Non-pigmented ciliary epithelial cell (primary cell): ENCODE measurements at regions not wholly inside any gene's neighbourhood (a gene's known extent, or its start where the extent isn't known, plus 50 kb on each side); places are given as distances from the start of the nearest gene placed in this dataset.

Experiments used
- DNase-seq: peaks from one replicate; pipeline ENCODE4 v3.0.0-alpha.2; 2010; ENCODE audit warnings: low read depth

DNA sequence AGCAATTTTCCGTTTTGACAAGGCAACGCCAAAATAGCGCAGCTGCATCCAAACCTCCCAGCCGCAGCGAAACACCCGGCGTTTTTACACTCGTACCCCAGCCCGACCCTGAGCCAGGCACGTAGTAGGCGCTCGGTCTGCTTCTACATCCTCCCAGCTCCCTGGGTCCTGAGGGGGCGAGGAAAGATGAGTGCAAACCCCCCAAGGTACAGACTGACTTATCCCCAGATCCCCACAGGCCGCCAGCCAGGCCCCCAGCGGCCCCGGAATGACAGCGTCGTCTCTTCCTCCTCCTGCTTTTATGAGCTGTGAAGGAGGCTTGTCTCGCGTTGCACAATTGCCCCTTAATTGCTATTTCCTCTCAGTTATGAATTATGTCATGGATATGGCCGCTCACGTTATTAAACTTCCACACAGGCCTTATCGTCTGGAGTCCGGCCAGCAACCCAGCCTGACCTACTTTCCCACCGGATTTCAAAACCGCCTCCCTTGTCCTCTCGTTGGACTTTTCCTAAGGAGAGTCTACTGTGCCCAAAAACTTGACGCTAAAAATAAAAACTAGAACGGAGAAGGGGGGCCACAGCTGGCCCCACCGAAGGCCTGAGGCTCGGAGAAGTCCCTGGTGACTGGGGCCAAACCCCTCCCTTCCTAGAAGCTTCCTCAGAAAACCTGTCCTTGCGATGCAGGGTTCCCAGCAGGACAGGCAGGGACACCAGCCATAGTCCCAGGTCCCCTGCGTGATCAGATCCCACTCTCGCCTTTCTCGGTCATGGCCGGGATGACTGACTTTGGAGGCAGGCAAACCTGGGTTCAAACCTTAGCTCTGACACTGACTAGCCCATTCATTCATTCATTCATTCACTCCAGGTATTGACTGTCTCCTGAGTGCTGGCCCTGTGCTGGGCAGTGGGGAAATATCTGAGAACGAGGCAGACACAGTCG lies 130.9 kb upstream of the PTPN1 start:
- DNase-seq, result no peak

DNA sequence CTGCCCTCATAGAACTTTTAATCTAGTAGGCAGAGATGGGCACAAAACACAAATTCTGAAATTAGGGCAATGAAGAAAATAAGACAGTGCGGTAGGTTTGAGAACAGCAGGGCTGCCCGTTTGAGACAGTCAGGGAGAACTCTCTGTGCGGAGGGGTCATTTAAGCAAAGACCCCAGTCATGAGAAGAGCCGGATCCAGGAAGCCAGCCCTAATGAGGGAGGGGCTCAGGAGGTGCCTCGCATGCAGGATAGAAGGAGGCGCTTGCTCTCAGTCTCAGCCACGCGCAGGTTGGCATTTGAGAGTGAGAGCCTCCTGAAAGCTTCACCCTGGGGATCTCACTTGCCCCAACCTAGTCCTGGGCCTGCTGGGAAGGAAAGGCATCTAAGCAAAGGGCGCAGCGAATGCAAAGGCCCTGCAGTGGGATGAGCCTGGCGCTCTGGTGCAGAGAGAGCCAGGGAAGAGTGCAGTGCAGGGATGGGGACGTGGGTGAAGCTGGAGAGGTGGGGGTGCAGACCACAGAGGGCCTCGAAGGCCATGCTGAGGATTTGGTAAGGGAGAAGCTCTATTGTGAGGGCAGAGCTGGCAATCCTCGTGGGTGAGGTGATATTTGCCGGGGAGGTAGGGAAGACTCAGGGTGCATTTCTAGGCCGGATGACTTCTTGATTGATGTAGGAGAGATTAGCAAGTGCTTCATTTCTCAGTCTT lies 130.0 kb upstream of the PTPN1 start:
- DNase-seq, result no peak

DNA sequence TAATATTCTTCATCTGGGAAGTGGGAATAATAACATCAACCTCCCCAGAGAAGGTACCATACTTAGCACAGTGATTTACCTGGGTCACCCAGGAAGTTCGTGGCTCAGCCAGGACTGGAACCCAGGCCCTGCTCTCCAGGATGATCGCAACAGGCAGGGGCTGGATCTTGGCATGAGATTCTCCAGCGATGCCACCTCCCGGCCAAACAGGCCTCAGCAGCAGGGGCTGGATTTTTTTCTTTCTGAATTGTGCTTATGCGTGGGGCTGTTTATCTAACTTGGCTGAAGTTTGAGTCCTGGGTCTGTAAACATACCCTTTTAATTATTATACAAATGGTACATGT lies 129.5 kb upstream of the PTPN1 start:
- DNase-seq, result no peak

DNA sequence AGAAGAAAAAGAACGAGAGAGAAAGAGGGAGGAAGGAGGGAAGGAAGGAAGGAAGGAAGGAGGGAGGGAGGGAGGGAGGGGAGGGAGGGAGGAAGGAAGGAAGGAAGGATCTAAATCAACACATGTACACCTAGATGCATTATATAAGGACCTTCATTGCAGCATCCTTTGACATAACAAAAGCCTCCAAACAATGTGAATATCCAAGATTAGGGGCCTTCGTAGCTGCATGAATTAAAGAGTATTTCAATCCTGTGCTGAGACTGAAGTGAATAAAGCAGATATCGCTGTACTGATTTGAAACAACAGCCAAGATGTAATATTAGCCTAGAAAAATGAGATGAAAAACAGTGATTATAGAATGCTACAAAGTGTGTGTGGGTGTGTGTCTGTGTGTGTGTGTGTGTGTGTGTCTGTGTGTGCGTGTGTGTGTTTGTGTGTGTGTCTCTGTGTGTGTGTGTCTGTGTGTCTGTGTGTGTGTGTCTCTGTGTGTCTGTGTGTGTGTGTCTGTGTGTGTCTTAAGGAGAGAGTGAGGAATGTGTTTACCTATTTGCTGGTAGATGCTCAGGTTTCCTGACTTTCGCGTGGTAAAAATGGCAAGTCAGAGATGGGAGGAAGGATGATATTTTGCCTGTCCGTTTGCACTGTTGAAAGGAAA lies 129.0 kb upstream of the PTPN1 start:
- DNase-seq, result no peak

DNA sequence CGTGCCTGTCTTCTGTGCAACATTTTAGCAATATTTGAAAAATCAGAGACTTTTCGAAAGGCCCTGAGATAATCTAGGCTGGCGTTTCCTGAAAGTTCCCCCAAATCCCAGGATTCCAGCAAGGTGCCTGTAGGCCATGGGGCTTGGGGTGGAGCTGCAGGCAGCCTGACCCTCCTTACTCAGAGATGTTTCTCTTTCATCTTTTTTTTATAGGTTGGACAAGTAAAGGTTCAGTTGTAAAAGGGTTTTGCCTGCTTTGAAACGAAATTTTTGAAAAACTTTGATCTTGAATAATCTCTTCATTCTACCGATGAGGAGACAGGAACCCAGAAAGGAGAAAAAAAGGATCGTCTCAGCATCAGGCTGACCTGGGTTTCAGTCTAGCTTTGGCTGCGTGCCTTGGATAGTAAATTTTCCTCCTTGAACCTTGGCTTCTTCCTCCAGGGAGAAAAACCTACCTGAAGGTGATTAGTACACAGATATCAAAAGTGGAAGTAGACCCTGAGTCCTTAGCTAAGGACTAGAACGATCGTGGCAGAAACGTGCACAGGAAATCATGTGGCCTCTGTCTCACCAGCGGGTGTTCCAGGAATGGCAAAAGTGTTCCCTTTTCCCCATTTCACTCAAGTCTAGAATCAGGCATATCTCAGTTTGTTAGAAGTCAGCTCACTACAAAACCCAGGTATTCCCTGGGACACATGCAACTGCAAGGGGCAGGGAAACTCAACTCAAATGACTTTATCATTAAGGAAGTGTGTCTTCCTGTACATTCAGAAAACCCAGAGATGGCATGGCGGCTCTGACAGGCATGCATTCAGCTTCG lies 128.2 kb upstream of the PTPN1 start:
- DNase-seq, result no peak

DNA sequence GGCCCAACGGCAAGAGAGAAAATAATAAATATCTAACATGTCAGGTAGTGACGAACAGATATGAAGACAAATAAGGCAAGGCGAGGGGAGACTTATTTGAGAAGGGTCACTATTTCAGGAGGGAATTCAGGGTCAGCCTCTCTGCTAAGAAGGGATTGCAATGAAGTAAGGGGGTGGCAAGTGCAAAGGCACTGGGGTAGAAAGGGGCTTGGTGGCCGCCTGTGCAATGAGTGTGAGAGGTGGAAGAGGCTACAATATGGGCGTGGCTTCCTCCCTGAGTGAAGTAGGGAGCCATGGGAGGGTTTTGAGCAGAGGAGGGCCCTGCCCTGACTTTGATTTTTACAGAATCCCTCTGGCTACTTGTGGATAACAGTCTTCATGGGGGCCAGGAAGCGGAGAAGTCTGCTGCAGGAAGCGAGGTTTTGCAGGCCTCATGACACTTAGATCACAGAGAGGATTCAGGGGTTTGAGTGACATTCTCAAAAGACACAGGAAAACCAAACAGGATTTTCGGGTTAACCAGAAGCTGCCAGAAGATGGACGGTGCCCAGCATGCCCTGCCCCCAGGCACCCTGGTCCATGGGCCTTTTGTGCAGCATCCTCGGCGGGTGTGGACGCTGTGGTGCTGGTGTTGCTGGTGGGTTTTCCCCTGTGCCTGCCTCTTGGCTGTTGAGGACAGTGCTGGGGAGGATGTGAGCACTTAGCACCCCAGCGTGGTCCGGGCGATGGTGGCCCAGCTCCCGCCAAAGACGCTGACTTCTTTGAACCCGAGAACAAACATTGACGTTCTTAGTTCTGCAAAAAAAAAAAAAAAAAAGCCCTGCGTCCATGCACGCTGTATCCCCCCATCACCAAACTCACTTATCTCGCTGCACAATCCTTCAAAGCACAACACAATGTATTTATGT lies 124.2 kb upstream of the PTPN1 start:
- no peak for DNase-seq

DNA sequence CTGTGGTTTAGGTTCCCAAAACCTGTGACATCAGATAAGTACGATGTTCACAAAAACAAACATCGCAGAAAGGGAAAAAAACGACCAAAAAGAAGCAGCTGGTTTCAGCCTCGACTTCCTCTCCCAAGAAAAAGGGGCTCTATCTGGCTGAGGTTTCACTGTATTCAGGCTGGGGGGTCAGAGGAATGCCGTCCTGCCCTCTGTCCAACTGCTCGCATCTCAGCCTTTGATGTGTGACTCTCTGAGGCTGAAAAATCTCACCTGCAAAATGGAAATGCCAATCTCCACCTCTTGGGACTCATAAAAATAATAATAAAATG lies 123.6 kb upstream of the PTPN1 start:
- DNase-seq, result no peak

DNA sequence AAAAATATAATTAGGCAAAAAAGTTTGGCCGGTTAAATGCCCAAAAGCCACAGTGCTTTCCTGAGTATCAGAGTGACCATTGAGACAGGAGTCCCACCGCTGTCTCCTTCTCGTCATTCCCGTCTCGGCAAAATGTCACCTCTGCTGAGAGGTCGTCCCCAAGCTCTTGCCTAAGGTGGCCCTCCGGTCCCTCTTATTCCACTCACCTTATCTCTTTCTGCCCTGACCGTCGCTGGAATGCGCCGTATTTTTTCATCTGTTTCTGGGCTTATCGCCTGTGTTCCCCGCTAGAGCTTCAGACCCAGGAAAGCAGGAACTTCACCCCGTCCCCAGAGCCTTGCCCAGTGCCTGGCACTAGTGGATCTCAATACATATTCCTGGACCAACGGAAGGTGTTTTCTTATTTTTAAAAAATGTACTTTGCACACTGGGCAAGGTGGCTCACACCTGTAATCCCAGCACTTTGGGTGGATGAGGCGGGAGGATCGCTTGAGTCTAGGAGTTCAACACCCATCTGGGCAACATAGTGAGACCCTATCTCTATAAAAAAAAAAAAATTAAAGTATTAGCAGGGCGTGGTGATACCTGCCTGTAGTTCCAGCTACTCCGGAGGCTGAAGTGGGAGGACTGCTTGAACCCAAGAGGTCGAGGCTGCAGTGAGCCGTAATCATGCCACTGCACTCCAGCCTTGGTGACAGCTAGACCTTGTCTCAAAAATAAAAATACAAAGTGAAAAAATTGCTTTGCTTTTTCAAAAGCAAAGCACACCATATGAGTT lies 122.8 kb upstream of the PTPN1 start:
- no peak for DNase-seq

DNA sequence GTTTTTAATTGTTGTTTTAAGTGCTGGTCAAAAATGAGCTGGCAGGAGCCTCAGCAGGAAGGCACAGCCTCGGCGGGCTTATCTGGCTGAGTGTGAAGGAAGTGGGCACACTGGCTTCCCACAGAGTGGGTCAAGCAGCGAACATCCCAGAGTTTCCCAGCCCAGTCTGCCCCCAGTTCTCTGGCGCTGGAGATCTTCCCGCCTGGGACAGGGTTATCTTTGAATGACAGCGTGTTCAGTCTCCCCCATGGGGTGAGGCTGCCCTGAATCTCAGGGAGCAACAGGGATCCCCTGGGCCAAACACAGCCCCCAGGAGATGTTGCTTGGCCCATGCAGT lies 122.2 kb upstream of the PTPN1 start:
- no peak for DNase-seq

DNA sequence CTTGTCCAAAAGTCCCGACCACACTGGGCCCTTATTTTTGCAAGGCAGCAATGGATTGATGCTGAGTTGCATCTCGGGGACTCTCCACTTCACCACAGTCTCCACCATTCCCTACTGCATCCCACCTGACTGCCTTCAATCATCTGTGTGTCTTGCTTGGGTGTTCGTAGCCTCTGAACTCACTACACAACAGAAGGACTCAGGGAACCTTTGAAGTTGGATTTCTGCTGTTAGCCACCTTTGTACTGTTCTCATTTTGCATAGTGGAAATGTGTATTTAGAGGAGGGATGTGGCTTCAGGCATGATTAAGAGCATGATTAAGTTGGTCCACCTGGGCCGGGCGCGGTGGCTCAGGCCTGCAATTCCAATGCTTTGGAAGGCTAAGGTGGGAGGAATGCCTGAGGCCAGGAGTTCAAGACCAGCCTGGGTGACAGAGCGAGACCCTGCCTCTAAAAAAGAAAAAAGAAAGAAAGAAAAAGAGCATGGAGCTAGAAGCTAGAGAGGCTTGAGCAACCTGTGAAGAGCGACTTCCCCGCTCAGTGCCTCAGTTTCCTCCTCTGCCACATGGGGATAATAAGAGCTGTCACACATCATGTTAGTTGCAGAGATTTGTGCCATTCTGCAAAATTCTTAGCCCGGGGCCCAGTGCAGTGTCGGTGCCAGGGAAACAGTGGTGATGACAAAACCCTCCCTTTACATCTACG lies 121.3 kb upstream of the PTPN1 start:
- no peak for DNase-seq

DNA sequence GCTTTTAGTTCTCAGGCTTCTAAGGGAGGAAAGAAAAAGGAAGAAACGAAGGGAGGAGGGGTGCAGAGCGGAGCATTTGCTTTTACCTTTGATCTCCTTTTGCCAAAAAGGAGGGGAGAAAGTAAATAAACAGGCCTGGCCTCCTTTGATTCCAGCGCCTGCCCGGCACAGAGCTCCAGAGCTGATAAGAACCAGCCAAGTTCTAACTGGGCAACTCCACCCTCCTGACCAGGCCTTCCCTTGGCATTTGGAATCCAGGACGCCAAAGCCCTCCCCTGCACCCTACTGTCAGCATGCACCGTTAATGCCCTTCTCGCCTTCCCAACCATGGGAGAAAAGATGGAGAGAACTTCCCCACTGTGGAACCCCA lies 120.8 kb upstream of the PTPN1 start:
- DNase-seq, result no peak

DNA sequence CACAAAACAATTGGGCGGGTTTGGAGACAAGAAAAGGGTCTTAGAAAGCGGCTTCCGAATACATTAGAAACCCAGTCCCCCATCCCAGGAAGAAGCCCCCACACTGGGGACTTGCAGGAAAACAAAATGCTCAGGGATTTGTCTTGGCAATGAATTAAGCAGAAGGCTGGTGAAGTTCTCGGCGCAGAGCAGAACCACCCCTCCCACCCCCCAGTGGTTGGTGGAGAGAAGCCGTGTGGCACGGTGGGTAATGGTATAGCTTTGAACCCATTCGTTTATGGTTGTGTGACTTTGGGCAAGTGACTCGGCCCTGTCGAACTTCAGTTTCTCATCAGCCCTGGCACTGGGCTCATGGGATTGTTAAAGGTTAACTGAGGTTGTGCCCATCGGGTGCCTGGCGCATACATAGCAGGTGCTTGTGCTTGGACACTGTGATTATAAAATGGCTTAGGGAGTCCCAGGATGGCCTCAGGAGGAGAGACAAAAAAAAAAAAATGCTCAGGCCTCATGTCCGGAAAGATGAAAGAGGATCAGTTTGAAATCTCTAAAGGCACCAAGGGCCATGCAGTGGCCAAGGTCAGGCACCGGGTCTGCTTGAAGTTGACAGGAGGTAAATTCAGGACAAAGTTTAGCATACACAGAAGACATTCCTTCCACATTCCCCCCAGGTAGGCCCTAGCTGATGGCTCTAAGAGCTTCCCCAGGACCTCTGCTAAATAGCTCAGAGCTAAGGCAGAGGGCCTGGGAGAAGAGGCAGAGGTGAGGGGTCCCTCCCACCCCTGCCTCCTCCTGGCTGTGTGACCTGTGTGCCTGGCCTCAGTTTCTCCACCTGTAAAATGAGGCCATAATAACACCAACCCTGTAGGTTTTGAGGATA lies 120.1 kb upstream of the PTPN1 start:
- DNase-seq, result no peak

DNA sequence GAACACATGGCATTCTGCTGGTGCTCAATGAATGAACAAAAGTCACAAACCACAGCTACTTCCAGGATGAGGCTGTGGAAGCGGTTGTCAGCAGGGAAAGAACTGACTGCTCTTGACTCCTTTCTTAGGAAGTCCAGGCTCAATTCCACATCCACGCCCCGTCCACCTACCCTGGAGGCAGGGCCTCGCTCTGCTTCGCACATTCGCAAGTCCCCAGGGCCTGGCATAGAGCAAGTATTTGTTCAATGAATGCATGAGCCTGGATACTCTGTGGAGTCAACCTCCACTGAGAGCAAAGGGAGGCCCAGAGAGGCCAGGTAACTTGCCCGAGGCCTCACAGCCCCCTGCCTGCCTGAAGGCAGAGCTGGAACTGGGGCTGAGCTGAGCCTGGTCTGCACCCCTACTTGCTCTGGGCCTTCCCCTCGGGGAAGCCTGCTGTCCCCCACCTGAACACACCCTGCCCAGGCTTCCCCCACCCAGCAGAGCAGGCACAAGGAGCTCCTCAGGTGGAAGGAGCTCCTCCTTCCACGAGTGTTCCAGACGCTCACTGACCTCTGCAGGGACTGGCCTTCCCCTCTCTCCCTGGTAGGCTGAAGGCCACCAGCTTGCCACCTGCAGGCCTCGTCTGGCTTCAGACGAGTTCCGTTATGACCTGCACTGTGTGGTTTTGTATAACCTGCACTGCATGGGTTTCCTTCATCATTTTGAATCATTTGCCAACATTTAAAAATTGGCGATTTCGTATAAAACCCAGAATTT lies 119.3 kb upstream of the PTPN1 start:
- DNase-seq, result no peak

DNA sequence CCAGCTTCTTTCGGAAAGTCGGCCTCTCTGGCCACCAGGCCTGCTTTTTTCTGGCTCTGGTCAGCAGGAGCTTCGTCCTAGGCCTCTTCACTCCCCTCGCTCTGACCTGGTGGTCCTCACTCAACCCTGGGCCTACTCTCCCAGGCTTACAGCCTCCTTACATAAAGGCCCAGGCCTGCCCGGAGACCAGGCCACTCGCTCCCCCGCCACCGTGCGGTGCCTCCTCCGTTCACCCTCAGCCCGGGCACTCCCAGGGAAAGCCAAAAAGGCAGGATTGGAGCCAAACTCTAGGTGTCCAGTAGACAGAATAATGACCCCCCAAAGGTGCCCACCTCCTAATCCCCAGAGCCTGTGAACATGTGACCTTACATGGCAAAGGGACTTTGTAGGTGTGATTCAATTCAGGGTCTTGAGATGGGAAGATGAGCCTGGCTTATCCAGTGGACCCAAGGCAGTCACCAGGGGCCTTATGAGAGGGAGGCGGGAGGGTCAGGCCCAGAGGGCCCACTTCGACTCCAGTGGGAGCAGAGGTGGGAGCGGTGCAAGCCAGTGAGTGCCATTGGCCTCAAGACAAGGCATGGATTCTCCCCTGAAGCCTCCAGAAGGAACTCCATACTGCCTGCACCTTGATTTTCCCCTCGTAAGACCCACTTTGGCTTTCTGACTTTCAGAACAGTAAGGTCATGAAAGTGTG lies 118.6 kb upstream of the PTPN1 start:
- no peak for DNase-seq

DNA sequence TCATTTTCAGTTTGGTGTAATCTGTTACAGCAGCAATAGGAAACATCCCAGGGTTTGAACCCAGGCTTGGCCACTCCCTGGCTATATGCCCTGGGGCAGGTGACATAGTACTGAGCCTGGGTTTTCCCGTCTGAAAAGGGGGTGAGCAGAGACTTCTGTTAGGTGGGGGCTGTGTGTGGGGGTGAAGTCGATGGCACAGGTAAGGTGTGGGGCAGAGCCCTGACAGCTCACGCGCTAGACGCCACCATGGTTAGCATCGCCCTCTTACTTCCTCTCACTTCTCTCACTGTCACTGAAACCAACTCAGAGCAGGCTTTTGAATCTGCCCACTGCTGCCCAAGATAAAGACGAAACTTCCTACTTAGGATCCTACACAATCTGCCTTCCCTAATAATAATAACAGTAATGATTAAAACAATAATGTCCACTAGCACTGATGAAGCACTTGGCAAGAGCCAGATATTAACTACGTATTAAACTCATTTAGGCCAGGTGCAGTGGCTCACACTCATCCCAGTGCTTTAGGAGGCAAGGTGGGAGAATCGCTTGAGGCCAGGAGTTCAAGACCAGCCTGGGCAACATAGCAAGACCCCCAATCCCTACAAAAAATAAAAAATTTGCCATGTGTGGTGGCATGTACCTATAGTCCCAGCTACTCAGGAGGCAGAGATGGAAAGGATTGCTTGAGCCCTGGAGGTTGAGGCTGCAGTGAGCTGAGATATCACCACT lies 117.9 kb upstream of the PTPN1 start:
- no peak for DNase-seq

DNA sequence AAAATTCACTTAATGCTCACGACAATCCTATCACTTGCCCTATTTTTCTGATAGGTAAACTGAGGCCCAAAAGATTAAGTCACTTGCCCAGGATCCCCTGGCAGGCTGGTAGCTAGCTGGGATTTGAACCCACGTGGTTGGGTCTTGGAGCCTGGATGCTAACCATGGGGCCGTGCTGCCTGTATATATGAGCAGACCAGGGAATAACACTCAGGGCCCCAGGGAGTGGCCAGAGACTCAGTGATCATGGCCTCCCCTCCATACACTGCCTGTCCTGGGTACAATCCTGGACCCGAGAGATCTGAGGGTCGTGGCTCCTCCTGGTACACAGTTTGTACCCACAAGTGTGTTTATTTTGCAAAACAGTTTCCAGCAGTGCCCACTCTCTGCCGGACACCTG lies 116.9 kb upstream of the PTPN1 start:
- DNase-seq, result no peak

DNA sequence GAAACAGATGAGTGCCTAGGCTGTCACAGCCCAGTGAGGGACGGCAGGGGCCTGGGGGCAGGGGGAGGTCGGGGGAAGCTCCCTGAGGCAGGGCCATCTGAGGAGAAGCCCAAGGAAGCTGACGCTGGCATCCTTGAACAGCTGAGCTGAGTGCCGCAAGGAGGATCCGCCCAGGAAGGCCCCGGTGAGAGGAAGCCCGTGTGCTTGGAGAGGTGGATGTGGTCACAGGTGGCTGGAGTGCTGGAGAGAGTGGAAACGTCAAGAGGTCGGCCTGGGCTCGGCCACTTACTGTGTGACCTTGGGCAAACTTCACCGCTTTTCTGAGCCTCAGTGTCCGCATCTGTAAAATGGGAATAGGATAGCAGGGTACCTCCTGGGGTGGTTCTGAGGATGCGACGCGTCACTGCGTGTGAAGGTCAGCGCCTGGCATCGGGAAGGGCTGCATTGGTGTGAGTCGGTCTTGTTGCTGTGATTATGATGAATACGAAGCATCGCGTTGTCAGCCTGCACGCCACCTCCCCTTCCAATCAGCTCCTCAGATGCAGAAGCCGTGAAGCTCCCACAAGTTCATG lies 116.1 kb upstream of the PTPN1 start:
- DNase-seq, result no peak
